ENCODE measurements at regions not wholly inside any gene's neighbourhood (a gene's known extent, or its start where the extent isn't known, plus 50 kb on each side); places are given as distances from the start of the nearest gene placed in this dataset.

- Histone ChIP-seq H3K4me1 (no peaks in the 10 kb centered on the region), H3K36me3 (peaks cover under 1% of the 10 kb centered on the region), H3K27me3 (no peaks in the 10 kb centered on the region), H3K9me3 (peaks cover 16% of the 10 kb centered on the region in 2 donors), H3K4me3 (no peak overlapping the region), H3K27ac (no peak overlapping the region)
- no peak for DNase-seq (ENCODE audit: low spot score in 2 of 2)
- TF ChIP-seq POLR2AphosphoS5 (IDR thresholded peaks at IDR 0.05) (no peak), POLR2A (IDR thresholded peaks at IDR 0.05) (no peak), CTCF (IDR thresholded peaks at IDR 0.05) (no peak)
- intact Hi-C loops (cut with DNase I; ENCODE audit: low total_unique reads): no loop called here
These were observed 97.0 kb upstream of the FERD3L start for GRCh38 chr7:19242246-19242645.

- TF ChIP-seq CTCF (IDR thresholded peaks at IDR 0.05) (no peak), POLR2AphosphoS5 (IDR thresholded peaks at IDR 0.05) (no peak), POLR2A (IDR thresholded peaks at IDR 0.05) (no peak)
- intact Hi-C loops (cut with DNase I; ENCODE audit: low total_unique reads): no loop called here
These were observed 94.7 kb upstream of the FERD3L start for GRCh38 chr7:19239951-19240350.

GRCh38 chr7:19235680-19236079 lies 90.5 kb upstream of the FERD3L start:
- DNase-seq (ENCODE audit: low spot score in 2 of 2): no peak
- no peak overlapping the region for H3K27ac ChIP-seq
- no peak overlapping the region for H3K4me3 ChIP-seq
- no peak for TF ChIP-seq CTCF (IDR thresholded peaks at IDR 0.05)
- TF ChIP-seq POLR2AphosphoS5 (IDR thresholded peaks at IDR 0.05): no peak
- TF ChIP-seq POLR2A (IDR thresholded peaks at IDR 0.05): no peak
- no peaks in the 10 kb centered on the region for H3K27me3 ChIP-seq
- no peaks in the 10 kb centered on the region for H3K36me3 ChIP-seq
- peaks cover 11 to 14% of the 10 kb centered on the region in 2 donors for H3K9me3 ChIP-seq
- intact Hi-C loops (cut with DNase I; ENCODE audit: low total_unique reads): no loop called here
- H3K4me1 ChIP-seq: no peaks in the 10 kb centered on the region

More at GRCh38 chr7:19239951-19240350, 94.7 kb upstream of the FERD3L start:
- Histone ChIP-seq H3K4me3 (no peak overlapping the region), H3K27me3 (no peaks in the 10 kb centered on the region), H3K36me3 (no peaks in the 10 kb centered on the region), H3K27ac (no peak overlapping the region), H3K9me3 (peaks cover 16% of the 10 kb centered on the region in 2 donors), H3K4me1 (no peaks in the 10 kb centered on the region)
- no peak for DNase-seq (ENCODE audit: low spot score in 2 of 2)

GRCh38 chr7:19224951-19225350 lies 79.7 kb upstream of the FERD3L start:
- no peak for TF ChIP-seq POLR2A (IDR thresholded peaks at IDR 0.05)
- no peak for TF ChIP-seq CTCF (IDR thresholded peaks at IDR 0.05)
- TF ChIP-seq POLR2AphosphoS5 (IDR thresholded peaks at IDR 0.05): no peak
- H3K27me3 ChIP-seq: no peaks in the 10 kb centered on the region
- H3K9me3 ChIP-seq: peaks cover 0 to 11% of the 10 kb centered on the region in 2 donors
- no peak overlapping the region for H3K27ac ChIP-seq
- no peaks in the 10 kb centered on the region for H3K36me3 ChIP-seq
- H3K4me3 ChIP-seq: no peak overlapping the region
- intact Hi-C loops (cut with DNase I; ENCODE audit: low total_unique reads): no loop called here
- no peaks in the 10 kb centered on the region for H3K4me1 ChIP-seq
- no peak for DNase-seq (ENCODE audit: low spot score in 2 of 2)

- H3K9me3 ChIP-seq: peaks cover 0 to 8% of the 10 kb centered on the region in 2 donors
- H3K4me1 ChIP-seq: no peaks in the 10 kb centered on the region
- H3K27me3 ChIP-seq: no peaks in the 10 kb centered on the region
- intact Hi-C loops (cut with DNase I; ENCODE audit: low total_unique reads): no loop called here
- H3K36me3 ChIP-seq: no peaks in the 10 kb centered on the region
- H3K27ac ChIP-seq: no peak overlapping the region
- TF ChIP-seq CTCF (IDR thresholded peaks at IDR 0.05) (no peak), POLR2A (IDR thresholded peaks at IDR 0.05) (no peak), POLR2AphosphoS5 (IDR thresholded peaks at IDR 0.05) (no peak)
- H3K4me3 ChIP-seq: no peak overlapping the region
- no peak for DNase-seq (ENCODE audit: low spot score in 2 of 2)
These were observed 70.2 kb upstream of the FERD3L start for GRCh38 chr7:19215412-19215811.

All from breast epithelium (tissue), 4 donors.